ENCODE measurements at regions not wholly inside any gene's neighbourhood (a gene's known extent, or its start where the extent isn't known, plus 50 kb on each side); places are given as distances from the start of the nearest gene placed in this dataset.

DNA sequence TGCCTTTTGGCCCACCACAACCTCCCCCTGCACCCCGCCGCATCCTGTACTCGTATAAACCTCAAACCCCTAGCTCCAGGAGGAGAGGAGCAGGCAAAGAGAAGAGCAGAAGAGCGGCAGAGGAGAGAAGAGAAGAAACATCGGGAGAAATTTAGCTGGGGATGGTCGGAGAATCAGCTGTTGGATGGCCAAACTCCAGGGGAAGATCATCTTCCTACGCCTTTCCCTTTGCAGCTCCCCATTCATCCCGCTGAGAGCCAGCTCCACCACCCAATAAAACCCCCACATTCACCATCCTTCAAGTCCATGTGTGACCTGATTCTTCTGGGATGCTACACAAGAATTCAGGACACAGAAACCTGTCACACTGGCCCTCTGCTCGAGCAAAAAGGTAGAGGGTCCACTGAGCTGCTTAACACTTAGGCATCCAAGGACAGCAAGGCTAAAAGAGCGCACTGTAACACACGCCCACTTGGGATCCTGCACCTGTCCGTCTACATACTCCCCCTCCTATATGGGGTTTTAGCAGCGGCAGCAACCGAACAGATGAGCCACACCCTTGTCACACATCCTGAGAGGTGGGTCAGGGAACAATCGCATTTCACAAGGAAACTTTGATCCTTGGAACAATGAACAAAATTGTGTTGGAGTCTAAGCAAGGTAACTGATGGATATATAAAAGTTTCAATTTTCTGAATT is 51.6 kb upstream of the MIR17HG start:
- H3K27me3 ChIP-seq (ENCODE audit: control insufficient read depth in 2 of 2, insufficient read depth in 1 of 2, low read length in 1 of 2) = no peaks in the 10 kb centered on the region
- DNase-seq (ENCODE audit: low read depth in 6 of 9, low spot score in 9 of 9) = no peak
- no peaks in the 10 kb centered on the region for H3K36me3 ChIP-seq (ENCODE audit: control insufficient read depth in 2 of 2, insufficient read depth in 2 of 2, low read length in 1 of 2)
- WGBS = 92% methylated on average over 15 of the region's 15 CpGs
- H3K4me3 ChIP-seq (ENCODE audit: low read length in 2 of 2) = no peak overlapping the region
- H3K27ac ChIP-seq (ENCODE audit: low read depth in 1 of 2, low read length in 1 of 2) = no peak overlapping the region
- H3K9me3 ChIP-seq (ENCODE audit: control insufficient read depth in 2 of 2, insufficient read depth in 1 of 2, low read length in 1 of 2) = no peaks in the 10 kb centered on the region
- H3K4me1 ChIP-seq (ENCODE audit: control insufficient read depth in 2 of 2, insufficient read depth in 2 of 2, low read length in 2 of 2) = no peaks in the 10 kb centered on the region

DNA sequence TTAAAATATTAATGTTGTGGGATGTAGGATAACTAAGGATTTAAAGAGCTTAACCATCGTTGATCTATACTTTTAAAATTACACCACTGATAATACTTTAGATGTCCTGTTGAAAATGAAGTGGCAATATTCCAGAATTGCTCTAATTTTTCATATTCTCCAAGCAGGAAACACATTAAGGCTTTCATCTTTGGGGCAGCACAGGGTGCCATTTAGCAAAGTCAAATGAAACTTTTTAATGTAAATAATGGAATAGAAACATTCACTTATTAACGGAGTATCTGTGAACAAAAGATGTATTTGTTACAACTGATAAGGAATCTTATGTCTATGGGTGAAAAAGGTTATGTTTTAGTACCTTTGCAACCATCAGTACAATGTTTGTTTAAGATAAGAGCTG is 50.0 kb upstream of the MIR17HG start:
- Histone ChIP-seq H3K9me3 (ENCODE audit: control insufficient read depth in 2 of 2, insufficient read depth in 1 of 2, low read length in 1 of 2) (no peaks in the 10 kb centered on the region), H3K27ac (ENCODE audit: low read depth in 1 of 2, low read length in 1 of 2) (no peak overlapping the region), H3K4me3 (ENCODE audit: low read length in 2 of 2) (no peak overlapping the region), H3K27me3 (ENCODE audit: control insufficient read depth in 2 of 2, insufficient read depth in 1 of 2, low read length in 1 of 2) (no peaks in the 10 kb centered on the region), H3K36me3 (ENCODE audit: control insufficient read depth in 2 of 2, insufficient read depth in 2 of 2, low read length in 1 of 2) (no peaks in the 10 kb centered on the region), H3K4me1 (ENCODE audit: control insufficient read depth in 2 of 2, insufficient read depth in 2 of 2, low read length in 2 of 2) (no peaks in the 10 kb centered on the region)
- DNase-seq (ENCODE audit: low read depth in 6 of 9, low spot score in 9 of 9) = no peak
- 97% methylated on average over 2 of the region's 2 CpGs for WGBS

Data from thymus (tissue), 11 donors.